ENCODE measurements at regions not wholly inside any gene's neighbourhood (a gene's known extent, or its start where the extent isn't known, plus 50 kb on each side); places are given as distances from the start of the nearest gene placed in this dataset.

DNA sequence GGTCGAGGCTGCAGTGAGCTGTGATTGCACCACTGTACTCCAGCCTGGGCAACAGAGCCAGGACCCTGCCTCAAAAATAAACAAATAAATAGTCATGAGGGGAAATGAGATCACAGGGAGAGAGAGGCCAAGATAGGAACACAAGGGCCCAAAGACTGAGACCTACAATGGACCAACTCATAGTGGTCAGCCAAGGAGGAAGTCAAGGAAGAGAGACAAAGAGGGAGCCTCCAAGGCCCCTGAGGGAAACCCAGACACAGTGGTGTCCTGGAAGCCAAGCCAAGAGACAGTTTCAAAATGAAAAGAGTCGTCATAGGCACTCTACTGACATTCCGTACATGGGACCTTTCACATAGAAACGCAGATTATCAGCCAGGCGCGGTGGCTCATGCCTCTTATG lies 153.3 kb downstream of the BCOR start:
- H3K4me3 ChIP-seq (ENCODE audit: low read length): no peak overlapping the region
- TF ChIP-seq, protein P1, sequence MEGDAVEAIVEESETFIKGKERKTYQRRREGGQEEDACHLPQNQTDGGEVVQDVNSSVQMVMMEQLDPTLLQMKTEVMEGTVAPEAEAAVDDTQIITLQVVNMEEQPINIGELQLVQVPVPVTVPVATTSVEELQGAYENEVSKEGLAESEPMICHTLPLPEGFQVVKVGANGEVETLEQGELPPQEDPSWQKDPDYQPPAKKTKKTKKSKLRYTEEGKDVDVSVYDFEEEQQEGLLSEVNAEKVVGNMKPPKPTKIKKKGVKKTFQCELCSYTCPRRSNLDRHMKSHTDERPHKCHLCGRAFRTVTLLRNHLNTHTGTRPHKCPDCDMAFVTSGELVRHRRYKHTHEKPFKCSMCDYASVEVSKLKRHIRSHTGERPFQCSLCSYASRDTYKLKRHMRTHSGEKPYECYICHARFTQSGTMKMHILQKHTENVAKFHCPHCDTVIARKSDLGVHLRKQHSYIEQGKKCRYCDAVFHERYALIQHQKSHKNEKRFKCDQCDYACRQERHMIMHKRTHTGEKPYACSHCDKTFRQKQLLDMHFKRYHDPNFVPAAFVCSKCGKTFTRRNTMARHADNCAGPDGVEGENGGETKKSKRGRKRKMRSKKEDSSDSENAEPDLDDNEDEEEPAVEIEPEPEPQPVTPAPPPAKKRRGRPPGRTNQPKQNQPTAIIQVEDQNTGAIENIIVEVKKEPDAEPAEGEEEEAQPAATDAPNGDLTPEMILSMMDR (conservative IDR thresholded peaks at IDR 0.05; ENCODE audit: low read depth, low read length): no peak
- no peak for DNase-seq (ENCODE audit: low read depth)

DNA sequence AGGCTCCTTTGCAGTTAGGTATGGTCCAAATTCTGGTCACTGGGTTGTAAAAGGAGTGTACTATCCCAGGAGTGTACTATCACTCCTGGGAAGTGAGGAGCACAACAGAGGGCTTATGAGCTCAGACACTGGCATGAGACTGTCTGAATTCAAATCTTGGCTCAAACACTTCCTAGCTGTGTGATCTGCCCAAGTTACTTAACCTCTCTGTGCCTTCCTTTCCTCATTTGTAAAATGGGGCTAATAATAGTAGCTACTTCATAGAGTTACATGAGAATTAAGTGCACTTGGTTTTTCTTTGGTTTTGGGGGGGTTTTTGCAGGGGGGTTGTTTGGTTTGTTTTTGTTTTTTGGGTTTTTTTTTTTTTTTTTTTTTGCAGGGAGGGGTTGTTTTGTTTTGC lies 152.0 kb downstream of the BCOR start:
- TF ChIP-seq, protein P1 (conservative IDR thresholded peaks at IDR 0.05; ENCODE audit: low read depth, low read length): no peak
- no peak overlapping the region for H3K4me3 ChIP-seq (ENCODE audit: low read length)
- DNase-seq (ENCODE audit: low read depth): no peak

DNA sequence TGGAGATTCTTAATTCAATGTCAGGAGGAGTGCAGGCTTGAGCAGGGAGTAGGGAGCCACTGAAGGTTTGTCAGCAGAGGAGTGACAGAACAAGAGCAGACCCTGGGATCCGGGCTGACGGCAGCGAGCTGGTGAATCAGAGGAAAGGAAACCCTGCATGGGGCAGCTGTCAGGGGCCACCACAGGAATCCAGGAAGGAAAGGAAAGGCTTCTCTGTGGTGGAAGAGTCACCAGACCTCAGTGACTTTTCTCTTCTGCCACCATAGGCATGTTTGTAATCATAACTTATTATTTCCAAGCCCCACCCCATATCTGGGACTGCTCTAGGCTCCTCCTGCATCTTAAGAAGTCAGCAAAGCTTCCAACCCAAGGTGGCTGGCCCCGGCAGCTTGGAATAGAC lies 150.9 kb downstream of the BCOR start:
- TF ChIP-seq, protein P1 (conservative IDR thresholded peaks at IDR 0.05; ENCODE audit: low read depth, low read length): no peak
- DNase-seq (ENCODE audit: low read depth): no peak
- no peak overlapping the region for H3K4me3 ChIP-seq (ENCODE audit: low read length)

DNA sequence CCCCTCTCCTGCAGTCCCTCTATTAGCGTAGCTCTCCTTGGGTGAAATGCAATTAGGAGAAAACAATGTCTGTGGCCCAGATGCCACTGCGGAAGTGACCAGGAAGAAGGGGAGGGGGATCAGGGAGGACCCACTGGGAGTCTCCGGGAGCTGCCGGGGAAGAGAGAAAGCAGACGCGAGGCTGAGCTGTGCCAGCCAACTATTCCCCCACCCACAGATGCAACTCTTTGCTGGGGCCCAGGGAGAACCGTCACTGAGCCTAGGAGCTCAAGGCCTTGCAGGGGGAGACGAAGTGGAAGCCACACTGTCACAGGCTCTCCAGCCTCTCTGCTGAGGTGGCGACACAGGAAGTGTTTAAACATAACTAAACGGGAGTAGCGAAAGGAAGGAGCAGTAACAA lies 149.2 kb downstream of the BCOR start:
- no peak overlapping the region for H3K4me3 ChIP-seq (ENCODE audit: low read length)
- TF ChIP-seq, protein P1 (conservative IDR thresholded peaks at IDR 0.05; ENCODE audit: low read depth, low read length): no peak
- DNase-seq (ENCODE audit: low read depth): no peak

DNA sequence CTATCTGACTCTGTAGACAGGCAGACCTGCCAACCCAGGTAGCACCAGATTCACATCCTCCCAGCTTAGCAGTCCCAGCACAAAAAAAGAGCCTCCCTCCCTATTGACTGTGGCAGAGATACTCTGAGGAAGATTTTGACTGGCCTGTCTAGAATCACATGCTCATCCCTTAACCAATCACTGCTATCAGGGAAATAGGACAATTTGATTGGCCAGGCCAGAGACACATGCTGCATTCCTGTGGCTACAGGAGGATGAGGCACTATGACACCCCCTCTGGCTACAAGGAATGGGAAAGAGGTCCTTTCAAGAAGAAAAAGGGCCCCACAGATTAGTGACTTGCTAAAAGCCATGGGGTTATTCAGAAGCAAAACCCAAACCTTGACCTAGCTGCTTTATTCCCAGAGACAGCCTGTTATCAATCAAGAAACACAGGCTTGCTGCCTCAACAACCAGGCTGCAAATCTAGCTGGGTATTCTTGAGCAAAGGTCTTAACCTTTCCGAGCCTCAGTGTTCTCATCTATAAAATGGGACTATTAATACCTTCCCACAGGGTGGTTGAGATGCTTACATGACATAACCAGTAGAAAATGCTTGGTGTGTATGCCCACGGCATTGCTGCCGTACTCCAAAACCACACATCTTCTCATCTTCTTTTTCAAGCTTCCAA lies 147.6 kb downstream of the BCOR start:
- H3K4me3 ChIP-seq (ENCODE audit: low read length): no peak overlapping the region
- DNase-seq (ENCODE audit: low read depth): no peak
- TF ChIP-seq, protein P1 (conservative IDR thresholded peaks at IDR 0.05; ENCODE audit: low read depth, low read length): no peak

DNA sequence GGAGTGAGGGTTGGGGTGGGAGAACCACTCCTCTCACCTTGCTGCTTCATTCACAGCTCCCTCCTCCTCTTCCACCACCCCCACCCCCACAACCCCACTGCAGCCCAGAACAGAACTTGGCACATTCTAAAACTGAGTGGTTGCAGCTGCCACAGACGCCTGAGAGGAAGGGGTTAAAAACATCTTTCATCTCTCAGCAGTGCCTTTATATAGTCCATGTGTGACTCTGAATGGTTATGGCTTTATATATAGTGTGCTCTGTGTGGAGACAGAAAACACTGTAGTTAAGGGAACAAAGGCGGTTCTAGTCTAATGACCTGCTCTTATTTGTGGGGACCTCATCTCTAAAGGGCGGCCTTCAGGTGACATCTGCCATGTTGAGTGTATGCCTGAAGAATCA lies 144.8 kb downstream of the BCOR start:
- TF ChIP-seq, protein P1 (conservative IDR thresholded peaks at IDR 0.05; ENCODE audit: low read depth, low read length): no peak
- no peak overlapping the region for H3K4me3 ChIP-seq (ENCODE audit: low read length)
- DNase-seq (ENCODE audit: low read depth): no peak

DNA sequence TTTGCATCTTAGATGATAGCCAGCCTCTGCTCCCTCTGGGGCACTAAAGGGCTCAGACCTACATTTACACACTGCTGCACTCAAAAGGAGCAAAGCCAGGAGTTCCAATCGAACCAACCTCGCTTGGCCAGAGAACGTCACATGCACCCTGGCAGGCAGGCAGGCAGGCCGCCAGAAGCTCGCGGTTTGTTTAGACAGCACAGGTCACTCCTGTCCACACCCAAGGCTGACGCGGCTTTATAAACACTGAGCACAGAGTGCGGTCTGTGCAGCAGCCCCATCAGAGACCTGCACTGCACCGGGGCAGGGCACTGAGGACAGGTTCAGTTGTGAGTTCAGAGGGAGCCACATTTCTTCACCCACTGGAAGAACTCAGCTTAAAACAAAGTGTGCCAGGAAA lies 143.9 kb downstream of the BCOR start:
- TF ChIP-seq, protein P1 (conservative IDR thresholded peaks at IDR 0.05; ENCODE audit: low read depth, low read length): no peak
- DNase-seq (ENCODE audit: low read depth): peak; percentile 29
- H3K4me3 ChIP-seq (ENCODE audit: low read length): no peak overlapping the region
